ENCODE measurements at regions not wholly inside any gene's neighbourhood (a gene's known extent, or its start where the extent isn't known, plus 50 kb on each side); places are given as distances from the start of the nearest gene placed in this dataset.

DNA sequence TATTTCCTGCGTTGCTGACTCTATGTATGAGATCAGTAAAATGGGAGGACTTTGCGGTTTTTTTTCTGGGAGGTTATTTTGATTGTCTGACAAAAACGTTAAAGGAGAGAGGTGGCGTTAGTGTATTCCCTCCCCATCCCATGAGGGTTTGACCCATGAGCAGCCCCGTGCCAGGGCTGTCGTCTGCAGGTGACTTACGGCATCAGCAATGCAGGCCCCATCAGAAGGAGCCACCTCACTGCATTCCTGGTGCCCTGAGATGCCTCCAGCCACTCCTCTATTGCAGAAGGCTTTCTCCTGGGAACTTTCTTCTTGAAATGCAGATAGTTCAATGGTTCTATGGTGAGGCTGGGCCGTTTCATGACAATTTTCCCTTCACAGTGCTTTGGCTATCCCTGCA, 149.3 kb downstream of the TTLL2 start:
- TF ChIP-seq EZH2 (IDR thresholded peaks at IDR 0.05; ENCODE audit: insufficient read depth, poor library complexity, severe bottlenecking) (no peak), EZH2phosphoT487 (IDR thresholded peaks at IDR 0.05; ENCODE audit: insufficient read depth, low read depth) (no peak)

All from GM23248 (cell line).